ENCODE measurements at regions not wholly inside any gene's neighbourhood (a gene's known extent, or its start where the extent isn't known, plus 50 kb on each side); places are given as distances from the start of the nearest gene placed in this dataset.
"Not testable (repeated sequence)": the region's sequence is repeated elsewhere in the genome, so short reads cannot be mapped to it uniquely, and the experiment has no call there.

GRCh38 chr2:53028225-53028624 lies 739.4 kb upstream of the CHAC2 start:
- Histone ChIP-seq H3K9me2 (replicated peaks; ENCODE audit: insufficient read depth, low read length) (no peaks in the 10 kb centered on the region), H3K27me3 (ENCODE audit: low read length) (no peaks in the 10 kb centered on the region), H3K9ac (ENCODE audit: low read length) (no peak overlapping the region), H3F3A (ENCODE audit: insufficient read depth) (no peaks in the 10 kb centered on the region), H3K36me3 (ENCODE audit: low read length) (no peaks in the 10 kb centered on the region), H3K4me3 (ENCODE audit: insufficient read depth, low read length, poor library complexity, severe bottlenecking) (no peak overlapping the region), H3K79me2 (ENCODE audit: insufficient read depth, low read length) (no peaks in the 10 kb centered on the region), H3K27ac (ENCODE audit: low read depth, low read length) (no peak overlapping the region), H3K4me2 (ENCODE audit: low read depth, low read length, poor library complexity, severe bottlenecking) (no peak overlapping the region), H2AFZ (ENCODE audit: low read depth, low read length, severe bottlenecking) (no peak overlapping the region), H3K9me3 (ENCODE audit: insufficient read depth, low read length) (no peaks in the 10 kb centered on the region), H4K20me1 (ENCODE audit: low read depth, low read length) (no peaks in the 10 kb centered on the region)
- no peak for TF ChIP-seq EZH2phosphoT487 (conservative IDR thresholded peaks at IDR 0.05; ENCODE audit: low read length)
- TF ChIP-seq, protein P1, sequence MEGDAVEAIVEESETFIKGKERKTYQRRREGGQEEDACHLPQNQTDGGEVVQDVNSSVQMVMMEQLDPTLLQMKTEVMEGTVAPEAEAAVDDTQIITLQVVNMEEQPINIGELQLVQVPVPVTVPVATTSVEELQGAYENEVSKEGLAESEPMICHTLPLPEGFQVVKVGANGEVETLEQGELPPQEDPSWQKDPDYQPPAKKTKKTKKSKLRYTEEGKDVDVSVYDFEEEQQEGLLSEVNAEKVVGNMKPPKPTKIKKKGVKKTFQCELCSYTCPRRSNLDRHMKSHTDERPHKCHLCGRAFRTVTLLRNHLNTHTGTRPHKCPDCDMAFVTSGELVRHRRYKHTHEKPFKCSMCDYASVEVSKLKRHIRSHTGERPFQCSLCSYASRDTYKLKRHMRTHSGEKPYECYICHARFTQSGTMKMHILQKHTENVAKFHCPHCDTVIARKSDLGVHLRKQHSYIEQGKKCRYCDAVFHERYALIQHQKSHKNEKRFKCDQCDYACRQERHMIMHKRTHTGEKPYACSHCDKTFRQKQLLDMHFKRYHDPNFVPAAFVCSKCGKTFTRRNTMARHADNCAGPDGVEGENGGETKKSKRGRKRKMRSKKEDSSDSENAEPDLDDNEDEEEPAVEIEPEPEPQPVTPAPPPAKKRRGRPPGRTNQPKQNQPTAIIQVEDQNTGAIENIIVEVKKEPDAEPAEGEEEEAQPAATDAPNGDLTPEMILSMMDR (IDR thresholded peaks at IDR 0.05; ENCODE audit: insufficient read depth, low read length, poor library complexity, severe bottlenecking), result no peak

DNA sequence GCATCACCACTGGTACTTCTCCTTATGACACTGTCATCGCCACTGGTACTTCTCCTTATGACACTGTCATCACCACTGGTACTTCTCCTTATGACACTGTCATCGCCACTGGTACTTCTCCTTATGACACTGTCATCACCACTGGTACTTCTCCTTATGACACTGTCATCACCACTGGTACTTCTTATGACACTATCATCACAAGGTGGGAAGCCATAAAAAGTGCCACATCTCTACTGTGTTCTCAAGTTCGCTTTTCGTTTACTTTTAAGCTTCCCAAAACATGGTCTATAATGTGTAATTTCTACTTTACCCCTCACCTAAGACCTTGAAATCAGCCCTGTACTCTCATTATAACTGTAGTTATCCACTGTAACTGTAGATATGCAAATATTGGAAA lies 745.4 kb upstream of the CHAC2 start:
- not testable (repeated sequence) for H3K79me2 ChIP-seq (ENCODE audit: insufficient read depth, low read length); H3F3A ChIP-seq (ENCODE audit: insufficient read depth); H3K9me2 ChIP-seq (replicated peaks; ENCODE audit: insufficient read depth, low read length); H2AFZ ChIP-seq (ENCODE audit: low read depth, low read length, severe bottlenecking); H3K36me3 ChIP-seq (ENCODE audit: low read length); H3K27ac ChIP-seq (ENCODE audit: low read depth, low read length); H3K4me2 ChIP-seq (ENCODE audit: low read depth, low read length, poor library complexity, severe bottlenecking); H3K9ac ChIP-seq (ENCODE audit: low read length); H4K20me1 ChIP-seq (ENCODE audit: low read depth, low read length); H3K4me3 ChIP-seq (ENCODE audit: insufficient read depth, low read length, poor library complexity, severe bottlenecking); H3K27me3 ChIP-seq (ENCODE audit: low read length); H3K9me3 ChIP-seq (ENCODE audit: insufficient read depth, low read length)

GRCh38 chr2:53021828-53022227 lies 745.8 kb upstream of the CHAC2 start:
- H3K36me3 ChIP-seq (ENCODE audit: low read length), result no peaks in the 10 kb centered on the region
- H3K9ac ChIP-seq (ENCODE audit: low read length), result no peak overlapping the region
- H4K20me1 ChIP-seq (ENCODE audit: low read depth, low read length), result no peaks in the 10 kb centered on the region
- no peaks in the 10 kb centered on the region for H3K9me2 ChIP-seq (replicated peaks; ENCODE audit: insufficient read depth, low read length)
- H3K27me3 ChIP-seq (ENCODE audit: low read length), result no peaks in the 10 kb centered on the region
- no peaks in the 10 kb centered on the region for H3K79me2 ChIP-seq (ENCODE audit: insufficient read depth, low read length)
- no peaks in the 10 kb centered on the region for H3K9me3 ChIP-seq (ENCODE audit: insufficient read depth, low read length)
- H2AFZ ChIP-seq (ENCODE audit: low read depth, low read length, severe bottlenecking), result no peak overlapping the region
- no peak for TF ChIP-seq EZH2phosphoT487 (conservative IDR thresholded peaks at IDR 0.05; ENCODE audit: low read length)
- TF ChIP-seq, protein P1 (IDR thresholded peaks at IDR 0.05; ENCODE audit: insufficient read depth, low read length, poor library complexity, severe bottlenecking), result no peak
- H3F3A ChIP-seq (ENCODE audit: insufficient read depth), result no peaks in the 10 kb centered on the region
- no peak overlapping the region for H3K4me3 ChIP-seq (ENCODE audit: insufficient read depth, low read length, poor library complexity, severe bottlenecking)
- H3K4me2 ChIP-seq (ENCODE audit: low read depth, low read length, poor library complexity, severe bottlenecking), result no peak overlapping the region
- H3K27ac ChIP-seq (ENCODE audit: low read depth, low read length), result no peak overlapping the region

DNA sequence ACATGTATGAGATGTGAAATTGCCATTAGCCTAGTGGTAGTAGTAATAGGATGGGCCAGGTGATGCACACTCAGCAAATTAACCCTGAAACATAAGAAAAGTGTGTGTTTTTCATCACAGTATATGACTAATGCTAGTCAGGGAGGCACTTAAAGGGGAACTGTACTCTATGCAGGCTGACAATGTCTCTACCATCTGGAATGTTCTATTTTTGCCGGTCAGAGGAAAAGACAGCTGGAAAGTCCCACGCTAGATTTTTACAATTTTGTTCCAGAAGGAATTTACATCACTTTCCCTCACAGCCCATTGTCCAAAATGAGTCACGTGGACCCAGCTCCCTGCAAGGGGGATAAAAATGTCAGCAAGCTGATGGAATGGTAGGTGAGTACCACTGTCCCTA lies 746.3 kb upstream of the CHAC2 start:
- Histone ChIP-seq H3K27me3 (ENCODE audit: low read length) (no peaks in the 10 kb centered on the region), H3K9ac (ENCODE audit: low read length) (no peak overlapping the region), H3K79me2 (ENCODE audit: insufficient read depth, low read length) (no peaks in the 10 kb centered on the region), H3K27ac (ENCODE audit: low read depth, low read length) (no peak overlapping the region), H3F3A (ENCODE audit: insufficient read depth) (no peaks in the 10 kb centered on the region), H4K20me1 (ENCODE audit: low read depth, low read length) (no peaks in the 10 kb centered on the region), H2AFZ (ENCODE audit: low read depth, low read length, severe bottlenecking) (no peak overlapping the region), H3K4me2 (ENCODE audit: low read depth, low read length, poor library complexity, severe bottlenecking) (no peak overlapping the region), H3K9me3 (ENCODE audit: insufficient read depth, low read length) (no peaks in the 10 kb centered on the region), H3K36me3 (ENCODE audit: low read length) (no peaks in the 10 kb centered on the region), H3K9me2 (replicated peaks; ENCODE audit: insufficient read depth, low read length) (no peaks in the 10 kb centered on the region), H3K4me3 (ENCODE audit: insufficient read depth, low read length, poor library complexity, severe bottlenecking) (no peak overlapping the region)
- TF ChIP-seq, protein P1 (IDR thresholded peaks at IDR 0.05; ENCODE audit: insufficient read depth, low read length, poor library complexity, severe bottlenecking), result no peak
- TF ChIP-seq EZH2phosphoT487 (conservative IDR thresholded peaks at IDR 0.05; ENCODE audit: low read length), result no peak

All from SU-DHL-6 (cell line).